ENCODE measurements at regions not wholly inside any gene's neighbourhood (a gene's known extent, or its start where the extent isn't known, plus 50 kb on each side); places are given as distances from the start of the nearest gene placed in this dataset.

DNA sequence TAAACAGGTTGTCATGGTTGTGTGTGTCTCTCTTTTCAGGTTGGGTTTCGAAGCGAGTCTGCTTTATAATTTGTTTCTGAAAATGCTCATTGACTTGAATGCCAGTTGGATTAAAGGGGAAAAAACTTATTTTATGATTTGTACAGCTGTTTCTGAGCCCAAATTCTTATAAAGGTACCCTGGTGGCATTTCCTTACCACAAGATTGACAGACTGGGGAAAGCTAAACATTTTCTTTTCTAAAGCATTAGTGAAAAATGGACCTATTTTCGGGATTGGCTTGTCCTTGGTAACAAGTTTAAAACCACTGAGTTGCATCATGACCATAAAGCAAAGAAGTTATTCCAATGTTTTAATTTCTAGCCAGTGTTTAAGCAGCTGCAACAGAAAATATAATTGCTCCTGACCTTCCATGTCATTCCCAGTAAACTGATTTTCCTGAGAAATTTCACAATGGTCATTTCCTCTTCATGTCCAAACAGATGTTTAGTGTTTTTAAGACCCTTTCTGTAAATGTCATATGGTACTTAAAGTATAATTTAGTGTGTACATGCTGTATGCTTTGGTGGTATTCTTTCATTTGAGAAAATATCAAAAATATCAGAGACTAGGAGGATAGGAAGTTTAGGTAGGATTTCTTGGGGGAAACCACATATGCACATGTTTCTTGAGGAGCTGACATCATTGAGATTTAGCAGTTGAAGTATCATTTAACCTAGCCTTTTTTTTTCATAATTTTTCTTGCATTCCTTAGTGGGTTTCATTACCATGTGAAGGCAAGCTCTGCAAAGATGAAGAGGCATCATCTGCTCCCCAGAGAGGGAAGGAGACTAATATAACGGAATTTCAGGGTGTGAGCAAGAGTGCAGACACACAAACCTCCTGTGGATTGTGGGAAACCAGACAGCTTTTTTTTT, 667.1 kb upstream of the RGMB start:
- no peak for ATAC-seq
- DNase-seq = no peak
- intact Hi-C loops (cut with DNase I, micrococcal nuclease) = no loop called here

DNA sequence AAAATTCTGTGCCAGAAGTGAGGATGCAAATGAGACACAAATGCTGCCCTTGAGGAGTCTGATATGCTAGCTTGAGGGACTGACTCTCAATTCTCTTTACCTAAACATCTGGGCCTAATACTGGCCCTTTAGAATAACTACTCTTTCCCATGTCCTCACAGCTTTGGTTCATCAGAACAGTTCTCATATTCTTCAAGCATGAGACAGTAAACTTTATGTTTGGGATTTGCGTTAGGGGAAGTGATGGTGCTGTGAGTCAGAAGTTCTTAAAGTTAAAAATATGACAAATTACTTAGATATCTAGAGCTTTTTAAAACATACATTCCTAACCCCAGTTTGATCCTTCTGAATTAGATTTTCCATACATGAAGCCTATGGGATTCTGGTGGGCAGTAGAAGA, 665.0 kb upstream of the RGMB start:
- intact Hi-C loops (cut with DNase I, micrococcal nuclease) = no loop called here
- DNase-seq = no peak
- no peak for ATAC-seq

DNA sequence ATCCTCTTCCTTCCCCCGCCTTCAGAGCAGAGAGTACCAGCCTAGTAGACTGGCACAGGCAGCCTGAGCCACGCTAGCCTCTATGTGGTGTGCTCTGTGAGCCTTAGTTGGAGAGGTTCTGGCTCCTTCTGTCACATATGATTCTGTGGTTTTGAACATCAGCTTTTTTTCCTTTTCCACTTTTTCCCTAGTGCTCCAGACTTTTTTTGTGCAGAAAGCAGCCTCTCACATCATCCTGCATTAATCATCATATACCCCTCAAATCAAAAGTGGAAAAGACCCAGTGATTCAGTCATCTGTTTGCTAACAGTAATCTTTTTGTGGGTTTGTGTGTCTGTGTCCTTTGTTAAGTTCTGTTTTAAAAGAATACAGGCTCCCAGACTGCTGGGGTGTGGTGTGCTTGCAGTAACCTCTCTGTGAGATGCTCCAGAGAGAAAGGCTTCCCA, 663.9 kb upstream of the RGMB start:
- ATAC-seq (no peak), DNase-seq (no peak)
- intact Hi-C loops (cut with DNase I, micrococcal nuclease) = no loop called here

DNA sequence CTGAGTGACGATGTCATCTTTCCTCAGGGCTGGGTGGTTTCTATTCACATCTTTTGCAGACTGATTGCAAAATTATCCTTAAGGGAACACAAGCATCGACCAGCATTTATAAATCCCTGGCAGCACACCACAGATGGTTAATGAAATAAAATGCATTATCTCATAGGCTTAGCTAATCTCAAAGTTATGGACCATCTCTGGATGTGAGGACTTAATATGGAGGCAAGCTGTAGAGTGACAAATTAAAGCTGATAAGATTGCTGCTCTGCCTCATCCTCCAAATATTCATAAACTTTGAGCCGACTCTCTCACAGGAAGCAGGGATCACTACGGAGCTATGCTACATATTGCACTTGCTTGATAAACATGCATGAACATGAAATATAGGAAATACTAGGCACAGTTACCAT, 663.2 kb upstream of the RGMB start:
- DNase-seq (no peak), ATAC-seq (no peak)
- intact Hi-C loops (cut with DNase I, micrococcal nuclease) = no loop called here

DNA sequence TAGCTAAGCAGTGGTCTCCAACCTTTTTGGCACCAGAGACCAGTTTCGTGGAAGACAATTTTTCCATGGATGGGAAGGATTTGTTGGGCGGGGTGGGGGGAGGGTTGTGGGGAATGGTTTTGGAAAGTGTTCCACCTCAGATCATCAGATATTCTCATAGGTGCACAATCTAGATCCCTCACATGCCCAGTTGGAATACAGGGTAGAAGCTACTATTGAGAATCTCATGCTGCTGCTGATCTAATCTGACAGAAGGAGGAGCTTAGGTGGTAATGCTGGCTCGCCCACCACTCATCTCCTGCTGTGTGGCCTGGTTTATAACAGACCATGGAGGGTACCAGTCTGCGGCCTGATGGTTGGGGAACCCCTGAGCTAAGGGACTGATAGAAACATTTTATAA, 662.7 kb upstream of the RGMB start:
- intact Hi-C loops (cut with DNase I, micrococcal nuclease) = no loop called here
- DNase-seq = no peak
- ATAC-seq = no peak

DNA sequence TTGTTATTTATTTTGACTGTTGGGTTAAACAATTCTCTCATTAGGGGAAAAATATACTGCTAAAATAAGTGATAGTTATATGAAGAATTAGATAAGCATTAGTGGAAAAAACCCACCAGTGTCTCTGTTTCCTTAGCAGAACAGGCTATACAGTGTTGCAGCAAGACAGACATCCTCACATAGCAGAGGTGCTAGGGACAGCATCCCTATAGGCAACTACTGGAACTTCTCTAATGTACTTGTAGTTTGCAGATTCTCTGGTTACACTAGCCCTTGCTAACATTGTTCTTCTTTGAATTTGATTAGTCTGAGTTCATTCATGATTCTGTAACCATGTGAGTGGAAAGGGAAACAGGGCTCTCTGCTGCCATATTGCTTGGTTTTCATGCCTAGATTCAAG, 661.8 kb upstream of the RGMB start:
- ATAC-seq (no peak), DNase-seq (no peak)
- intact Hi-C loops (cut with DNase I, micrococcal nuclease) = no loop called here

DNA sequence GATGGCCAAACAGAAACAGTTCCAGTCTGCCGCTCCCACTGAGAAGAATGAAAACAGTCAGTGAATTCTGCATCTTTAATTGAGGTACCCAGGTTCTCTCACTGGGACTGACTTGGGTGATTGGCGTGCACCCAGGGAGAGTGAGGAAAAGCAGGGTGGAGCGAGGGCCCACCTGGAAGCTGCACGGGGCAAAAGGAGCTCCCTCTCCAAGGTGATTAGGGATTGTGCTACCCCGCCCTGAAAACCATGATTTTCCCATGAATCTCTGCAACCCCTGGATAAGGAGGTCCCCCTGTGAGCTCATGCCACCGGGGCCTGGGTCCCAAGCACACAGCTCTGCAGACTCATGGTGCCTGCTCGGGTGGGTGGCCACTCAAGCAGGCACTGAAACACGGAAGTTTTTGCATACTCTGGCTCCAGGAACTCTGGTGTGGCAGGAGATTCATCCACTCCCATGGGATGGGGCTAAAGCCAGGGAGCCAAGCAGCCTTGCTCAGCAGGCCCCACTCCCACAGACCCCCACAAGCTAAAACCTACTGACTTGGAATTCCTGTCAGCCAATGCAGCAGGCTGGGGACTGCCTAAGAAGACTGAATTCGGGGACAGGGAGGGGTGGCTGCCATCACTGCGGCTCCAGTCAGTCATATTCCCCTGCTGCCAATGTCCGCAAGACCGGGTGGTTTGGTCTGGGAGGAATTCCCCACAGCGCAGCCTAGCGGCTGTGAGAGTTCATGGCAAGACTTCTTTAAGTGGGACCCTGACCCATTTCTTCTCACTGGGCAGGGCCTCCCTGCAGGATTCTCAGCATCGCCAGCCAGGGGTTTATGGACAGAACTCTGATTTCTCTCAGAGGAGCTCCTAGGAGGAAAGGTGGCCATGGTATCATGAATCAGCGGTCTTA, 652.2 kb upstream of the RGMB start:
- DNase-seq (no peak), ATAC-seq (no peak)
- intact Hi-C loops (cut with DNase I, micrococcal nuclease) = no loop called here

DNA sequence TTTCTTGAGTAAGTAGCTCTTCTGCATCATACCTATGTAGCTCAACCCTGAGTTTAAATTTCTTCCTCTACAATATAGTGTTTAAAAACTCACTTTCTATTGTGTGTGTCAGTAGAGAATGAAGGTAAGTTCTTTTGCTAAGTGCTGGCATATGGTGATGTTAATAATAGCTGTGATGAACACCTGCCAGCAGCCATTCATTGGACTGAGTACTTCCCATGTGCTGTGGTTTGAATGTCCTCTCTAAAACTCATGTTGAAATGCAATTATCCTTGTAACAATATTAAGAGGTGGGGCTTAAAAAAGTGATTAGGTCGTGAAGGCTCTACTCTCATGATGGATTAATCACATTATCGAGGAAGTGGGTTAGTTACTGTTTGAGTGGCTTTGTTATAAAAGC, 645.2 kb upstream of the RGMB start:
- intact Hi-C loops (cut with DNase I, micrococcal nuclease) = no loop called here
- no peak for DNase-seq
- no peak for ATAC-seq

DNA sequence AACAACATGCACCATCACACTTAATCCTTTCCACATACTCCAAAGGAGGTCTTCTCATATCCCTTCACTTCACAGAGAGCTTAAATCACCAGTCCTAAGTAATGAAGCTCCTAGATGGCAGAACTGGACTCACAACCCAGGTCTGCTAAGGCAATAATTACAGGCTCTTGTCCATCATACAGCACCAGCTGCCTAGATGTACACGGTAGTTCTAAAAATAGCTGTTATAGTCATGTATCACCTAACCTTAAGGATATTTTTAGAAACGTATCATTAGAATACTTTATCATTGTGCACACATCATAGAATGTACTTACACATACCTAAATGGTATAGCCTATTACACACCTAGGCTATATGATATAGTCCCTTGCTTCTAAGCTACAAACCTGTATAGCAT, 644.6 kb upstream of the RGMB start:
- intact Hi-C loops (cut with DNase I, micrococcal nuclease) = no loop called here

DNA sequence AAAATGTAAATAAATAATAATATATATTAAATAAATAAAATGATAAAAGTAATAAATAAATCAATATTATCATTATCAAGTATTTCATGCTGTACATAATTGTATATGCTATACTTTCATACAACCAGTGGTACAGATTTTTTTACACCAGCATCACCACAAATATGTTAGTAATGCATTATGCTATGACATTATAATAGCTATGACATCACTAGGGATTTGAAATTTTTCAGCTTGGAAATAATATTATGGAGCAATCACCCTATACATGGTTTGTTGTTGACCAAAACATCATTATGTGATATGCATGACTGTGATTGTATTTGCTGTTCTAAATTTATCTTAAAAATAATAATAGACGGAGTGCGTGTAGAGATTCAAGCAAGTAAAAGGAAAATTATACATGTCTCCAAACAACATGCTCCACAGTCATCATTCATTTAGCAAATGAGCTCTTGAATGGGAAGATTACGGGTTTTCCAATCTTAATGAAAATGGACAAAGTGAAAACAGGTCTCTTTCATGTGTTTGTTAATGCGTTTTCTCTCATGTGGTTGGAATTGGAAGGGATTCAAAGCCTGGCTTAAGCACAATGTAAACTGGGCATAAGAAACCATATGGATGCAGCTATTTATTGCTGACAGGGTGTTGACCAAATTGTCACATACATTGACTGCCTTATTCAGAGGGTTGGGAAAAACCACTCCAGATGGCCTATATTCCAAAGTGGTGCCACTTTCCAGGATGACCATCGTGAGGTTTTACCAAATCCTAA, 643.0 kb upstream of the RGMB start:
- no peak for ATAC-seq
- intact Hi-C loops (cut with DNase I, micrococcal nuclease) = no loop called here
- DNase-seq = no peak

More for the DNA sequence above, 644.6 kb upstream of the RGMB start:
- DNase-seq (no peak), ATAC-seq (no peak)

DNA sequence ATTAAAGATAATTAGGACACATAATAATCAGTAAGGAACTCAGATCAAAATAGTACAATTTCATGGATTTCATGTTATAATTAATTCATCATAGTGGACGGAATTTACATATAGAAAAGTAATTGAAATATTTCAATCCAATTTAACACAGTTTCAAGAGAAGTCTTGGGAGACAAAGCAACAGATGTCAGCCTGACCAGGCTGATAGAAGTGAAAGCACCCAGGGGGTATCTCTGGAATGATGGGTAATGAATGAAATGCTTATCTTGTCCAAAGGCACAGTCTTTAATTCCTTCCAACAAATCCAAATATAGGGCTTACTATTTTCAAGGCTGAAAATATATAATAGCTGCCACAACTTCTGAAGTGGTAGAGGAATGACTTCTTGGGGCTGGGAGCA, 629.3 kb upstream of the RGMB start:
- DNase-seq (no peak), ATAC-seq (no peak)
- intact Hi-C loops (cut with DNase I, micrococcal nuclease) = no loop called here

DNA sequence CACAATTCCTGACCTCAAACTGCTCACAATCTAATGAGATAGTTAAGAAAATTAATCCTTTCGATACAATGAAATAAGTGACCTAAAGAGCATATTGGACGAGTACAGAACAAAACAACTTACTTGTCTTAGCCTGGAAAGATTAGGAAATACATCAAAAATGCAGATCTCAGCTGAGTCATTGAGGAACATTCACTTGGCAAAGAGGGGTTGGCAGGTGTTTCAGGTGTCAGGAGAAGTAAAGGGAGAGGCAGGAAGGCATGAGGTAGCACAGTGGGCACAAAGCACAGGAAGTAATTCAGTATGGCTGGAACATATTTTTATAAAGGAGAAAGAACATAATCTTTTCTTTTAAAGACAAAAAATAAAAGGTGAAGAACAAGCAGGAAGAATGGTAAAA, 628.8 kb upstream of the RGMB start:
- DNase-seq = no peak
- no peak for ATAC-seq
- intact Hi-C loops (cut with DNase I, micrococcal nuclease) = no loop called here

DNA sequence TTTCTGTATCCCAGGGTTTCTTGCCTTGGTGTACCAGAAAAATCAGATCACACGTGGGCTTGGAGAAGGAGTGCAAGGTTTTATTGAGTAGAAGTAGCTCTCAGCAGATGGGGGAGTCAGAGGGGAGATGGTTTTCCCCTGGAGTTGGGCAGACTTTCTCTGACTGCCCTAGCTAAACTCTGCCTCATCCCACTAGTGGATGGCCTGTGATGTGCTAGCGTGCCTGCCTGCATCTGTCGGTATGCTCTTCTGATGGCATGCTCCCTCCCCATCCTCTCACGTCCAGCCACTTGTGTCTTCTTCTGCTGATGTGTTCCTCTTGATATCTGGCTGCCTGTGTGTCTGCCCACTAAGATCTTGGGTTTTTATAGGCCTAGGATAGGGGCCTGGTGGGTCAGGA, 616.1 kb upstream of the RGMB start:
- DNase-seq (no peak), ATAC-seq (no peak)
- intact Hi-C loops (cut with DNase I, micrococcal nuclease) = no loop called here

DNA sequence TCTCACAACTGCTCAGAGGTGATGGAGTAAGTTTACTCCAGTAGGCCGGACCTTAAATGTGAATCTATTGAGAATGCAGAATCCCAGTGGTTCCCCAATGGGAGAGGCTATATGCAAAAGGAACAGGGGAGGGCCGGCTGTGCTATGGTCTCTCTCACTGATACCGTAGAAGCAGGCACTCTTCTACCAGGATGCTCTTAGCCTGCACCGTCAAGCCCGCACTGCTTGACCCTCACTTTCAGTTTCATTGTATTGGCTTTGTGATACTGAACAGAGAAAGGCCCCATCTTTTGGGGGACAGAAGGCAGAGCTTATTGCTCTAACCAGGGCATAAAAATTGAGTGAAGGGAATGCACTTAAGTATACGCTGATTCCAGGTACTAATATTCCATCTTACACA, 615.0 kb upstream of the RGMB start:
- ATAC-seq = no peak
- DNase-seq = no peak
- intact Hi-C loops (cut with DNase I, micrococcal nuclease) = no loop called here

DNA sequence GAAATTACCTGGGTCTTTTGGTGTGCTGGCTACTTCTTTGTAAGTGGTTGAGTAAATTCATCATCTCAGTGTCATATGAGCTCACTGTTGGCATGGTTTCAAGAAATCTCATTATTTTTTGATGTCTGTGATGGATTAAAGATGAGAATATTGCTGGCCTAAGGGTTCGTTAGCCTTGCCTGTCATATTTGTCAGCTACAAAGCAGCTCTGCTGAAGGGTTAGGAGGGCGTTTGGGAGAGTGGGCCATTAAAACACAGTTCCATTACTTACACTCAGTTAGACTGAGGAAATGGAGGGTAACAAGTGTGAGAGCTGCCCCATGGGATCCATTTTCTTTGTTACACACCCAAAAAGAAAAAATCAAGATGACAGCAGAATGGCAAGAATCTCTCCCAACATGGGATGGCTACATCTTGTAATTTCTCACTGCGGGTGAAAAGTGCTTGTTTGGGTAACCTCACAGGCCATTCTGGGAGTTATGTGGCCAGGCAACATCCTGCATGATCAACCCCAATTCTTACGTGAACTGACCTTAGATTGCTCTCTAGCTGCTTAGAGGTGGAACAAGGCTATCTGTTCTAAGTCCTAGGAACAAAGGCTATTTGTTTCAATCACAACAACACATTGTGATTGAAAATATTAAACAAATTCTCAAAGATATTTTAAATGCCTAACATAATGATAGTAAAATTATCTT, 609.5 kb upstream of the RGMB start:
- DNase-seq (no peak), ATAC-seq (no peak)
- intact Hi-C loops (cut with DNase I, micrococcal nuclease) = no loop called here

DNA sequence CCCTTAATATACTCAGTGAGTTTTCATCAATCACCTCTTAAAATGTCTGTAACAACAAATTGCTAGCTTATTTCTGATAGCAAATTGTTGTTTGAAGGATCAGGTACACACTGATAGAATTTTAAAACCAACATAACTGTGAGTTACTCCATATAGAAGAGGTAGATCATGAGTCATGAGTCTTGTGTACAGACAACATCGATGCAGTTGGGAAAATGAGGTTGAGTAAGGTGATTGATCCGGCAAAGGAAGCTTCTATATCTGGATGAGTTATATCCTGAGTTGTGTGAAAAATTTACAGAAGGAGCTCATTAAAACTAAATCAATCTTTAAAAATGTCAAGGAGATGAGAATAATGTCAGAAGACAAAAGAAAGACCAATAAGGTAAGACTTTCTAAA, 604.6 kb upstream of the RGMB start:
- DNase-seq (no peak), ATAC-seq (no peak)
- intact Hi-C loops (cut with DNase I, micrococcal nuclease) = no loop called here

DNA sequence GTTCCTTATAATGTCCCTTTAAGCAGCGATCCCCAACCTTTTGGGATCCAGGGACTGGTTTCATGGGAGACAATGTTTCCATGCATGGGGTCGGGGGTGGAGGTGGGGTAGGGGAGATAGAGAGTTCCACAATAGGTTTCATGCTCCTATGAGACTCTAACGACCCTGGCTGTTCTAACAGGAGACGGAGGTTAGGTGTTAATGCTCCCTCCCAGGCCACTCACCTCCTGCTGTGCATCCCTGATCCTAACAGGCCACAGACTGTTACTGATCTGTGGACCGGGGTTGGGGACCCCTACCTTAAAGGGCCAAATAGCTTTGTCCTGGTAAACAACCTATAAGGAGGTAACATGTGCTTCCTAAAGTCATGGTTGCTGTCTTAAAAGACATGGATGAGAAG, 602.5 kb upstream of the RGMB start:
- ATAC-seq = no peak
- DNase-seq = no peak
- intact Hi-C loops (cut with DNase I, micrococcal nuclease) = no loop called here

DNA sequence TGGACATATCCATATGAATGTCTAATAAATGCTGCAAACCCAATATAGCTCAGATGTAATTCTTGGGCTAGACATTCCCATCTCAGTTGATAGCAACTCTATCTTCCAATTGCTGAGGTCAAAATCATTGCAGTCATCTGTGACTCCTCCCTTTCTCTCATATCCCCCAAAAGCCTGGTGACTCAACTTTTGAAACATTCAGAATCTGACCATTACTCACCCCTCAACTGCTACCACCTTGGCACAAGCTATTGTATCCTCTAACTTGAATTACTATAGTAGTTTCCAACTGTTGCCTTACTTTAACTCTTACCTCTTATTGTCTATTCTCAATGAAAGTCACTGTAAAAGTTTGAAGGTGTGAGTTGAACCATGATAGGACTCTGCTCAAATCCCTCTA, 600.1 kb upstream of the RGMB start:
- DNase-seq (no peak), ATAC-seq (no peak)
- intact Hi-C loops (cut with DNase I, micrococcal nuclease) = no loop called here

DNA sequence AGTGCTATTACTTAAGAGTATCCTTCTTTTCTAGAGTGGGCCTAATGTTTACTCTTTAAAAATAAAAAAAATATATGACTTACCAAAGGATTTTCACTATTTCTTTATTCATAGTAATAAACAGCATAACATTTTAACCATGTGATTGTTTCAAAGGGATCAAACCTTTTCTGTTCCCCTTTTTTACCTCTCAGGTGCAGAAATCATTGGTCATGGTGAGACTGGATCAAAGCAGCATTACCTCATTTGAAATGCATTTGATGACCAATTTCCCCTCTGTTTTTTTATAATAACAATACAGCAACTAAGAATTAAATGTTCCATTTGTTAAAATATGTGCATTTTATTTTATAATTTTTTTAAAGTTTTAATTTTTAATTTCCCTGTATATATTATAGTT, 598.0 kb upstream of the RGMB start:
- no peak for ATAC-seq
- DNase-seq = no peak
- intact Hi-C loops (cut with DNase I, micrococcal nuclease) = no loop called here

All from left colon (tissue), 2 donors.